ENCODE measurements at regions not wholly inside any gene's neighbourhood (a gene's known extent, or its start where the extent isn't known, plus 50 kb on each side); places are given as distances from the start of the nearest gene placed in this dataset.
"Not testable (repeated sequence)": the region's sequence is repeated elsewhere in the genome, so short reads cannot be mapped to it uniquely, and the experiment has no call there.

DNA sequence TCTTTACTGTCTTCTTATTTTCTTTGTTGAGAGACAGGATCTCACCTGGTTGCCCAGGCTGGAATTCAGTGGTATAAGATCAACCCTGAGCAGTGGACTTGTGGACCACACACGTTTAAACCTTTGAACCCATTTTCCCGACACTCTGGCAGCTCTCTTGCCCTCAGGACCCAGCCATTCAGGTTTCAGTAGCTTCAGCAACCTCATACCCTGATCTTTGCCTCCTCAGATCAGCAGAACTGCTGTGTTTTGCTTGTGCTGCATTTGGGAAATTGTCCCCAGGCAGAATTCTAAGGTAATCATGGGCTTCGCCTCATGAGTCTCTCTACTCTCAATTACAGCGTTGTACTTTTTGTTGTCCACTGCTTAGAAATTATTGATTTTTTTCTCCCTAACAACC lies 317.6 kb upstream of the KIAA1217 start:
- Mint-ChIP-seq H3K27ac (no peak overlapping the region), H3K9me3 (peaks cover 0 to 5% of the 10 kb centered on the region in 2 donors), H3K36me3 (ENCODE audit: insufficient read depth) (no peaks in the 10 kb centered on the region), H3K4me3 (no peak overlapping the region), H3K4me1 (ENCODE audit: low read depth in 2 of 2) (no peaks in the 10 kb centered on the region), H3K27me3 (no peaks in the 10 kb centered on the region)
- no peak for ATAC-seq (replicated peaks)
- DNase-seq: no peak

DNA sequence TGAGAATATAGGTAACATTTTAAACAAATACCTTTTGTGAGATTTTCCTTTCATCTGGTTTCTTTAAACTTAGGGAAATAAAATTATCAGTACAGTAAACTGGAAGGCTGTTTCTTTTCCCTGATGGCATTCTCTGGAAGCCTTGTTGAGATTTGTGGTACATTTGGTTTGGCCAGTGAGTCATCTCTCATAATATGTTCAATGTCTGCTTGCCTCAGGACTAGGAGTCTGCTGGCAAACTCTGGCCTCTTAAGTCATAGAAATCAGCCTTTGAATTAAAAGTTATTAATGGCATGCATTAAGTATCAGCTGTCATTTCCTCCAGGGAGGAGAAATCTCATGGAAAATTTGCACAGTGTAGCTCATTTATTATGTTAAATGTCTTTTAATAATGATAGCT lies 316.6 kb upstream of the KIAA1217 start:
- no peak overlapping the region for H3K27ac Mint-ChIP-seq
- H3K27me3 Mint-ChIP-seq: no peaks in the 10 kb centered on the region
- H3K9me3 Mint-ChIP-seq: peaks cover 0 to 6% of the 10 kb centered on the region in 2 donors
- H3K4me3 Mint-ChIP-seq: no peak overlapping the region
- no peaks in the 10 kb centered on the region for H3K4me1 Mint-ChIP-seq (ENCODE audit: low read depth in 2 of 2)
- ATAC-seq (replicated peaks) (no peak), DNase-seq (no peak)
- H3K36me3 Mint-ChIP-seq (ENCODE audit: insufficient read depth): no peaks in the 10 kb centered on the region

GRCh38 chr10:23897267-23897666 lies 311.7 kb upstream of the KIAA1217 start:
- ATAC-seq (replicated peaks): no peak
- no peaks in the 10 kb centered on the region for H3K27me3 Mint-ChIP-seq
- H3K4me3 Mint-ChIP-seq: no peak overlapping the region
- peaks cover 0 to 3% of the 10 kb centered on the region in 2 donors for H3K9me3 Mint-ChIP-seq
- no peak overlapping the region for H3K27ac Mint-ChIP-seq
- no peak for DNase-seq
- H3K4me1 Mint-ChIP-seq (ENCODE audit: low read depth in 2 of 2): no peaks in the 10 kb centered on the region
- no peaks in the 10 kb centered on the region for H3K36me3 Mint-ChIP-seq (ENCODE audit: insufficient read depth)

- Mint-ChIP-seq H3K27me3 (no peaks in the 10 kb centered on the region), H3K27ac (no peak overlapping the region), H3K4me3 (no peak overlapping the region), H3K4me1 (ENCODE audit: low read depth in 2 of 2) (no peaks in the 10 kb centered on the region), H3K36me3 (ENCODE audit: insufficient read depth) (no peaks in the 10 kb centered on the region), H3K9me3 (peaks cover 0 to 3% of the 10 kb centered on the region in 2 donors)
- DNase-seq: no peak
- ATAC-seq (replicated peaks): no peak
Measured at GRCh38 chr10:23897861-23898260, 311.1 kb upstream of the KIAA1217 start.

GRCh38 chr10:23899166-23899565 lies 309.8 kb upstream of the KIAA1217 start:
- no peaks in the 10 kb centered on the region for H3K27me3 Mint-ChIP-seq
- H3K9me3 Mint-ChIP-seq: peaks cover 0 to 3% of the 10 kb centered on the region in 2 donors
- no peaks in the 10 kb centered on the region for H3K4me1 Mint-ChIP-seq (ENCODE audit: low read depth in 2 of 2)
- no peaks in the 10 kb centered on the region for H3K36me3 Mint-ChIP-seq (ENCODE audit: insufficient read depth)
- no peak overlapping the region for H3K4me3 Mint-ChIP-seq
- no peak for ATAC-seq (replicated peaks)
- DNase-seq: no peak
- H3K27ac Mint-ChIP-seq: no peak overlapping the region

DNA sequence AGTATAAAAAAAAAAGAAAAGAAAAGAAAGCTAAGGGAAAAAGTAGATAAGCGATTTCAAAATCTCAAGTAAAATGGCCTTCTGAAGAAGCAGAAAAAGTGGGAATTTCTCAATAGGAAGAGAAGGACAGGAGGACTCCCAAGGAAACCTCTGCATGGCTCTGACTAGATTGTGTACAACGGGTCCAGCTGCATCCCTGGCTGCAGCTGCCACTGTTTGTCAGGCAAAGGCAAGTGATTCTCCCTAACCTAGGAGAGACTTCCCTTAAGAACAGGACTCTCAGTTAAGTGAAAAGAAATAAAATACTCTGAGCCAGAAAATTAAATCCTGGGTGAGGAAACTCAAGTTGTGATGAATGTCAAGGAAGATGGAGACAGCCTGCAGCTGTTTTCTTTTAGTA lies 298.6 kb upstream of the KIAA1217 start:
- DNase-seq (no peak), ATAC-seq (replicated peaks) (no peak)
- H3K36me3 Mint-ChIP-seq (ENCODE audit: insufficient read depth): no peaks in the 10 kb centered on the region
- no peaks in the 10 kb centered on the region for H3K4me1 Mint-ChIP-seq (ENCODE audit: low read depth in 2 of 2)
- no peak overlapping the region for H3K4me3 Mint-ChIP-seq
- peaks cover 3 to 8% of the 10 kb centered on the region in 2 donors for H3K9me3 Mint-ChIP-seq
- H3K27me3 Mint-ChIP-seq: no peaks in the 10 kb centered on the region
- no peak overlapping the region for H3K27ac Mint-ChIP-seq

GRCh38 chr10:23912884-23913404 lies 296.0 kb upstream of the KIAA1217 start:
- no peak overlapping the region for H3K27ac Mint-ChIP-seq
- ATAC-seq (replicated peaks) (no peak), DNase-seq (no peak)
- no peaks in the 10 kb centered on the region for H3K36me3 Mint-ChIP-seq (ENCODE audit: insufficient read depth)
- H3K4me3 Mint-ChIP-seq: no peak overlapping the region
- no peaks in the 10 kb centered on the region for H3K4me1 Mint-ChIP-seq (ENCODE audit: low read depth in 2 of 2)
- no peaks in the 10 kb centered on the region for H3K27me3 Mint-ChIP-seq
- H3K9me3 Mint-ChIP-seq: peaks cover 0 to 9% of the 10 kb centered on the region in 2 donors

- H3K4me1 Mint-ChIP-seq (ENCODE audit: low read depth in 2 of 2): no peaks in the 10 kb centered on the region
- no peaks in the 10 kb centered on the region for H3K27me3 Mint-ChIP-seq
- ATAC-seq (replicated peaks) (no peak), DNase-seq (no peak)
- no peaks in the 10 kb centered on the region for H3K36me3 Mint-ChIP-seq (ENCODE audit: insufficient read depth)
- no peak overlapping the region for H3K4me3 Mint-ChIP-seq
- no peak overlapping the region for H3K27ac Mint-ChIP-seq
- peaks cover 2 to 9% of the 10 kb centered on the region in 2 donors for H3K9me3 Mint-ChIP-seq
Measured at GRCh38 chr10:23914641-23915040, 294.3 kb upstream of the KIAA1217 start.

DNA sequence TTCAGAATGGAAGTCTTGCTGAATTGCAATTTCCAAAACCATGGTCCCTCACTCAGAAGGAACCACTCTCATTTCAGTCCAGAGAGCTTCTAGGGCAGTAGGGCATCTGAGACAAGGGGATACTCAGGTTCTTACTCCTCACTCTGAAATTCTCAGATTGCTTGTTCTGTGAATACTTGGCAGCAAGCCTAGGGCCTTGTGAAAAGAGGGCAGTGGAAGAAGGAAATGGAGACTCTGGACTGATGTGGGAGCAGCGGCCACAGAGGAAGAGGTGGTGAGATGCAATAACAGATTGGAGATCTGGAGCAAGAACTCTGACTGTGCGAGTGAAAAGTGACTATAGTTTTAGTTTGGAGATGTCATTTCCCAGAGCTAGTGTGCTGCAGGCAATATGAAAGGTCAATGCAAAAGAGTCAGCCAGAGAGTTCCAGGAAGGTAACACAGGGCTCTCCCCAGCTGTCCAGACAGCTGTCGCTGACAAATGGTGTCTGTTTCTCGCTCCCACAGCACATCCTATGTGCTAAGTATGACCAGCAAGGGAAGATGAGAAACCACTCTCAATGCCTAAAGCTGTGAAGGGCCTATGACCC lies 291.6 kb upstream of the KIAA1217 start:
- Mint-ChIP-seq H3K4me3 (no peak overlapping the region), H3K27ac (no peak overlapping the region), H3K9me3 (peaks cover 5 to 9% of the 10 kb centered on the region in 2 donors), H3K4me1 (ENCODE audit: low read depth in 2 of 2) (no peaks in the 10 kb centered on the region), H3K27me3 (no peaks in the 10 kb centered on the region), H3K36me3 (ENCODE audit: insufficient read depth) (peaks cover 3% of the 10 kb centered on the region)
- ATAC-seq (replicated peaks): no peak
- DNase-seq: no peak

- DNase-seq (no peak), ATAC-seq (replicated peaks) (no peak)
- Mint-ChIP-seq H3K9me3 (peaks cover 8 to 12% of the 10 kb centered on the region in 2 donors), H3K27ac (no peak overlapping the region), H3K36me3 (ENCODE audit: insufficient read depth) (peaks cover 3% of the 10 kb centered on the region), H3K27me3 (no peaks in the 10 kb centered on the region), H3K4me3 (no peak overlapping the region), H3K4me1 (ENCODE audit: low read depth in 2 of 2) (no peaks in the 10 kb centered on the region)
Measured at GRCh38 chr10:23918090-23918723, 290.7 kb upstream of the KIAA1217 start.

- H3K4me1 Mint-ChIP-seq (ENCODE audit: low read depth in 2 of 2): no peaks in the 10 kb centered on the region
- H3K36me3 Mint-ChIP-seq (ENCODE audit: insufficient read depth): peaks cover 3% of the 10 kb centered on the region
- H3K4me3 Mint-ChIP-seq: no peak overlapping the region
- H3K27ac Mint-ChIP-seq: no peak overlapping the region
- H3K27me3 Mint-ChIP-seq: no peaks in the 10 kb centered on the region
- H3K9me3 Mint-ChIP-seq: peaks cover 10 to 16% of the 10 kb centered on the region in 2 donors
- DNase-seq: no peak
- ATAC-seq (replicated peaks): no peak
Measured at GRCh38 chr10:23918839-23919238, 290.1 kb upstream of the KIAA1217 start.

DNA sequence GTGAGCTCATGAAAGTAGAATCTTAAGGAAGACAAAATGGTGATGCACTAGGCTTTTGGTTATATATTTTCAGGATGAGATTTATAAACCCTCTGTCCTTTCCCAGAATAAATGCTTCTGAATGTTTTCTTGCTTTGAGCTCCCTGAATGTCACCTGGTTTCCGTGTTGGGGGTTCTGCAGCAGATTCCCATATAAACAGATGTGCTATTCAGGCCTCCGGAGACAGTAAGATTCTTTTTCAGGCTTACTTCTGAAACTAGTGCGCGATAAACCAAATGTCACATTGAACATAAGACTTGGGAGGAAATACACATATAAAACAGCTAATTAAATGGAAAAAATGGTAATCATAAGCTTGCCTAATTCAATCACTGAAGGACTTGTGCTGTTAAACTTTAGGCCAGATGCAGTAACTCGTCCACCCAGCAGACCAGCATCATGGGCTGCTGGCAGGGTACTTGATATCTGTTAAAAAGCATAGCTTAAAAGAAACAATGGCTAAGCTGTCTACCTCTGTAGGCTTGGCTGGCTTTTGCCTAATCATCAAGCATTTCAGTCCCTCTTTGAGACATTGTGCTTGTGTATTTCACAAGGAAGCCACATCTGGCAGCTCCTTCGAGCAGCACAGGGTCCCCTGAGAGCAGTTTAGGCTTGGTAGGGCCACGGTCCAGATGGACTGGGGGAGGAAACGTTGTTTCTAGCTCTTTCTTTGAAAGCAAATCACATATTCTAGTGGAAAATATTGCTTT lies 281.2 kb upstream of the KIAA1217 start:
- Mint-ChIP-seq H3K27me3 (no peaks in the 10 kb centered on the region), H3K4me3 (no peak overlapping the region), H3K4me1 (ENCODE audit: low read depth in 2 of 2) (no peaks in the 10 kb centered on the region), H3K36me3 (ENCODE audit: insufficient read depth) (peaks cover 3% of the 10 kb centered on the region), H3K27ac (no peak overlapping the region), H3K9me3 (peaks cover 4 to 7% of the 10 kb centered on the region in 2 donors)
- ATAC-seq (replicated peaks): no peak
- DNase-seq: no peak

DNA sequence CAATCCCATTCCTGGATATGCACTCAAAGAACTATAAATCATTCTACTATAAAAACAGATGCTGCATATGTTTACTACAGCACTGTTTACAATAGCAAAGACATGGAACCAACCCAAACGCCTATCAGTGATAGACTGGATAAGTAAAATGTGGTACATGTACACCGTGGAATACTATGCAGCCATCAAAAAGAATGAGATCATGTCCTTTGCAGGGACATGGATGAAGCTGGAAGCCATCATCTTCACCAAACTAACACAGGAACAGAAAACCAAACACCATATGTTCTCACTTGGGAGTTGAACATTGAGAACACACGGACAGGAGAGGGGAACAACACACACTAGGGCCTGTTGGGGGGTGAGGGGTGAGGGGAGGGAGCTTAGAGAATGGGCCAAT lies 274.9 kb upstream of the KIAA1217 start:
- not testable (repeated sequence) for H3K27ac Mint-ChIP-seq; H3K9me3 Mint-ChIP-seq; ATAC-seq (replicated peaks); DNase-seq; H3K4me3 Mint-ChIP-seq; H3K36me3 Mint-ChIP-seq (ENCODE audit: insufficient read depth); H3K4me1 Mint-ChIP-seq (ENCODE audit: low read depth in 2 of 2); H3K27me3 Mint-ChIP-seq

DNA sequence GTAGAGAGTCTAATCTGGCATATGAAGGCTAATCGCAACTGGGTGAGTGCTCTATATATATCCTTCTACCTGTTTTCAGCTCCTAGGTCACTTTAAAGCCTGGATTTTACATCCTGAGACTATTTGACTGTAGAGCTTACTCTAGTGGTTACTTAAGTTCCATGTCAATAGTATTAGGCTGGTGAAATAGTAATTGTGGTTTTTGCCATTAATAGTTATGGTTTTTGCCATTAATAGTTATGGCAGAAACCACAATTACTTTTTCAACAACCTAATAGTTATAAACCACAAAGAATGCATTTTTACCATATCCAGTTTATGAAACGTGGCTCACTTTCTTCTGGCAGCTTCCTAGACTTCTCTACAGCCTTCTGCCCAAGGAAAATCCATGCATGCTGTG lies 263.1 kb upstream of the KIAA1217 start:
- Mint-ChIP-seq H3K27ac (no peak overlapping the region), H3K36me3 (ENCODE audit: insufficient read depth) (no peaks in the 10 kb centered on the region), H3K27me3 (no peaks in the 10 kb centered on the region), H3K9me3 (no peaks in the 10 kb centered on the region), H3K4me1 (ENCODE audit: low read depth in 2 of 2) (no peaks in the 10 kb centered on the region), H3K4me3 (no peak overlapping the region)
- ATAC-seq (replicated peaks) (no peak), DNase-seq (no peak)

All from effector memory CD8-positive, alpha-beta T cell (primary cell).